ENCODE measurements at regions not wholly inside any gene's neighbourhood (a gene's known extent, or its start where the extent isn't known, plus 50 kb on each side); places are given as distances from the start of the nearest gene placed in this dataset.

DNA sequence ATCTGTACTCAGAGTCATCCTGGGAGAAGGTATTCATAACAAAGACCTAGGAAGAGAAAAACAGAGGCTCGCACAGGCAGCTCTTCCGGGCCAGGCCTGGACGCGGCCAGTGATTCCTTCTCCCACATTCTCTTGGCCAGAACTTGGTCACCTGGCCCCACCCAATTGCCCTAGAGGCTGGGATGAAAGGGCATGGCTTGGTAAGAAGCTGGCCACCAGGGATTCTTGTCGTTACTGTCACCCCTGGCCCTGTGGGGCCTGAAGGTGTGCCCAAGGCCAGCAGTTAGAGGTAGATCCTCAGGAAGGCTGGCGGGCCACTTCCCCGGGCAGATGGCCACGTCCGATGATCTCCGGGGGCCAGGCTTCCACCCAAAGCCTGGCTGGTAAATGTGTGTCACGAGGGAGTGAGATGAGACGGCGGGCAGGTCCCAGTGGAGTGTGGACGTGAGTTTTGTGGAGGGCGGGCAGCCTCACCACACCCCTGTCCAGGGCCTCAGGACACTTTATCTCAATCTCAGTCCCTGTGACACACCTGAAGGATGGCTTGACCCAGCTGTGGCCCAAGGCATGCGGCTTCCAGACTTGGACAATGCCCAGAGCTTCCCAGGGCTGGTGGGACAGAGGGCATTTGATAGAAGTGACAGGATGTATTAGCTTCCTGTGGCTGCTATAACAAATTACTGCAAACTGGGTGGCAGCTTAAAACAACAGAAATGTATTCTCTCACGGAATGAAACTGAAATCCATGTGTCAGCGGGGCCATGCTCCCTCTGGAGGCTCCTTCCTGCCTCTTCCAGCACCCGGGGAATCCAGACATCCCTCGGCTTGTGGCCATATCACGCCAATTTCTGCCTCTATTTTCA is 66.3 kb upstream of the GSE1 start:
- no peaks in the 10 kb centered on the region for H3F3A ChIP-seq (ENCODE audit: insufficient read depth, low read length, poor library complexity, severe bottlenecking)
- H3K27ac ChIP-seq (ENCODE audit: low read length) = no peak overlapping the region
- no peaks in the 10 kb centered on the region for H3K79me2 ChIP-seq (replicated peaks; ENCODE audit: insufficient read depth, low read length)
- no peaks in the 10 kb centered on the region for H3K27me3 ChIP-seq (ENCODE audit: insufficient read depth, low read depth, low read length)
- H3K9me2 ChIP-seq (ENCODE audit: insufficient read depth, low read length) = no peaks in the 10 kb centered on the region
- no peaks in the 10 kb centered on the region for H3K9me3 ChIP-seq (ENCODE audit: low read length)
- no peak overlapping the region for H3K4me3 ChIP-seq (ENCODE audit: low read length)
- H3K36me3 ChIP-seq (ENCODE audit: insufficient read depth, low read length) = no peaks in the 10 kb centered on the region
- TF ChIP-seq EP300 (conservative IDR thresholded peaks at IDR 0.05; ENCODE audit: poor library complexity, severe bottlenecking) (no peak), RAD21 (conservative IDR thresholded peaks at IDR 0.05) (peak; percentile 17), EZH2 (IDR thresholded peaks at IDR 0.05; ENCODE audit: borderline replicate concordance, insufficient read depth, low read length, poor library complexity, severe bottlenecking) (no peak), SMC3 (conservative IDR thresholded peaks at IDR 0.05; ENCODE audit: poor library complexity) (no peak), POLR2AphosphoS5 (IDR thresholded peaks at IDR 0.05) (no peak)
- TF ChIP-seq, protein P1, sequence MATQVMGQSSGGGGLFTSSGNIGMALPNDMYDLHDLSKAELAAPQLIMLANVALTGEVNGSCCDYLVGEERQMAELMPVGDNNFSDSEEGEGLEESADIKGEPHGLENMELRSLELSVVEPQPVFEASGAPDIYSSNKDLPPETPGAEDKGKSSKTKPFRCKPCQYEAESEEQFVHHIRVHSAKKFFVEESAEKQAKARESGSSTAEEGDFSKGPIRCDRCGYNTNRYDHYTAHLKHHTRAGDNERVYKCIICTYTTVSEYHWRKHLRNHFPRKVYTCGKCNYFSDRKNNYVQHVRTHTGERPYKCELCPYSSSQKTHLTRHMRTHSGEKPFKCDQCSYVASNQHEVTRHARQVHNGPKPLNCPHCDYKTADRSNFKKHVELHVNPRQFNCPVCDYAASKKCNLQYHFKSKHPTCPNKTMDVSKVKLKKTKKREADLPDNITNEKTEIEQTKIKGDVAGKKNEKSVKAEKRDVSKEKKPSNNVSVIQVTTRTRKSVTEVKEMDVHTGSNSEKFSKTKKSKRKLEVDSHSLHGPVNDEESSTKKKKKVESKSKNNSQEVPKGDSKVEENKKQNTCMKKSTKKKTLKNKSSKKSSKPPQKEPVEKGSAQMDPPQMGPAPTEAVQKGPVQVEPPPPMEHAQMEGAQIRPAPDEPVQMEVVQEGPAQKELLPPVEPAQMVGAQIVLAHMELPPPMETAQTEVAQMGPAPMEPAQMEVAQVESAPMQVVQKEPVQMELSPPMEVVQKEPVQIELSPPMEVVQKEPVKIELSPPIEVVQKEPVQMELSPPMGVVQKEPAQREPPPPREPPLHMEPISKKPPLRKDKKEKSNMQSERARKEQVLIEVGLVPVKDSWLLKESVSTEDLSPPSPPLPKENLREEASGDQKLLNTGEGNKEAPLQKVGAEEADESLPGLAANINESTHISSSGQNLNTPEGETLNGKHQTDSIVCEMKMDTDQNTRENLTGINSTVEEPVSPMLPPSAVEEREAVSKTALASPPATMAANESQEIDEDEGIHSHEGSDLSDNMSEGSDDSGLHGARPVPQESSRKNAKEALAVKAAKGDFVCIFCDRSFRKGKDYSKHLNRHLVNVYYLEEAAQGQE (IDR thresholded peaks at IDR 0.05; ENCODE audit: borderline replicate concordance) = no peak
- TF ChIP-seq, protein P2, sequence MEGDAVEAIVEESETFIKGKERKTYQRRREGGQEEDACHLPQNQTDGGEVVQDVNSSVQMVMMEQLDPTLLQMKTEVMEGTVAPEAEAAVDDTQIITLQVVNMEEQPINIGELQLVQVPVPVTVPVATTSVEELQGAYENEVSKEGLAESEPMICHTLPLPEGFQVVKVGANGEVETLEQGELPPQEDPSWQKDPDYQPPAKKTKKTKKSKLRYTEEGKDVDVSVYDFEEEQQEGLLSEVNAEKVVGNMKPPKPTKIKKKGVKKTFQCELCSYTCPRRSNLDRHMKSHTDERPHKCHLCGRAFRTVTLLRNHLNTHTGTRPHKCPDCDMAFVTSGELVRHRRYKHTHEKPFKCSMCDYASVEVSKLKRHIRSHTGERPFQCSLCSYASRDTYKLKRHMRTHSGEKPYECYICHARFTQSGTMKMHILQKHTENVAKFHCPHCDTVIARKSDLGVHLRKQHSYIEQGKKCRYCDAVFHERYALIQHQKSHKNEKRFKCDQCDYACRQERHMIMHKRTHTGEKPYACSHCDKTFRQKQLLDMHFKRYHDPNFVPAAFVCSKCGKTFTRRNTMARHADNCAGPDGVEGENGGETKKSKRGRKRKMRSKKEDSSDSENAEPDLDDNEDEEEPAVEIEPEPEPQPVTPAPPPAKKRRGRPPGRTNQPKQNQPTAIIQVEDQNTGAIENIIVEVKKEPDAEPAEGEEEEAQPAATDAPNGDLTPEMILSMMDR (IDR thresholded peaks at IDR 0.05; ENCODE audit: poor library complexity, severe bottlenecking) = peak; percentile 28
- H4K20me1 ChIP-seq (ENCODE audit: insufficient read depth) = no peaks in the 10 kb centered on the region
- no peak overlapping the region for H2AFZ ChIP-seq (ENCODE audit: low read depth, low read length)
- no peak overlapping the region for H3K4me2 ChIP-seq (ENCODE audit: low read length)
- H3K9ac ChIP-seq (ENCODE audit: low read length) = no peak overlapping the region

DNA sequence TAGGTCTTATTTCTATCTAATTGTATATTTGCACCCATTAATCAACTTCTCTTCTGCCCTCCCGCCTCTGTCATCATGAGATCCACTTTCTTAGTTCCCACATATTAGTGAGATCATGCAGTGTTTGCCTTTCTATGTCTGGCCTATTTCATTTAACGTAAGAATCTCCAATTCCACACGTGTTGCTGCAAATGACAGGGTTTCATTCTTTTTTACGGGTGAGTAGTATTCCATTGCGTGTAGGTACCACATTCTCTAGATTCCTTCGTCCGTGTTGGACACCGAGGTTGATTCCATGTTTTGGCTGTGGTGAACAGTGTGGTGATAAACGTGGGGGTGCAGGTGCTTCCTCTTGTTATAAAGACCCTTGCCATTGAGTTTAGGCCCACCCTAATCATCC is 64.7 kb upstream of the GSE1 start:
- no peak overlapping the region for H2AFZ ChIP-seq (ENCODE audit: low read depth, low read length)
- H3K36me3 ChIP-seq (ENCODE audit: insufficient read depth, low read length) = no peaks in the 10 kb centered on the region
- no peak overlapping the region for H3K4me2 ChIP-seq (ENCODE audit: low read length)
- no peak overlapping the region for H3K9ac ChIP-seq (ENCODE audit: low read length)
- H4K20me1 ChIP-seq (ENCODE audit: insufficient read depth) = no peaks in the 10 kb centered on the region
- no peaks in the 10 kb centered on the region for H3F3A ChIP-seq (ENCODE audit: insufficient read depth, low read length, poor library complexity, severe bottlenecking)
- H3K4me3 ChIP-seq (ENCODE audit: low read length) = no peak overlapping the region
- peaks cover 4% of the 10 kb centered on the region for H3K79me2 ChIP-seq (replicated peaks; ENCODE audit: insufficient read depth, low read length)
- no peaks in the 10 kb centered on the region for H3K9me2 ChIP-seq (ENCODE audit: insufficient read depth, low read length)
- no peak overlapping the region for H3K27ac ChIP-seq (ENCODE audit: low read length)
- H3K27me3 ChIP-seq (ENCODE audit: insufficient read depth, low read depth, low read length) = no peaks in the 10 kb centered on the region
- TF ChIP-seq, protein P1 (IDR thresholded peaks at IDR 0.05; ENCODE audit: borderline replicate concordance) = no peak
- TF ChIP-seq EZH2 (IDR thresholded peaks at IDR 0.05; ENCODE audit: borderline replicate concordance, insufficient read depth, low read length, poor library complexity, severe bottlenecking) = no peak
- TF ChIP-seq TAF1 (IDR thresholded peaks at IDR 0.05; ENCODE audit: low read depth) = no peak
- TF ChIP-seq, protein P2 (IDR thresholded peaks at IDR 0.05; ENCODE audit: poor library complexity, severe bottlenecking) = no peak
- TF ChIP-seq RAD21 (conservative IDR thresholded peaks at IDR 0.05) = no peak
- no peak for TF ChIP-seq EP300 (conservative IDR thresholded peaks at IDR 0.05; ENCODE audit: poor library complexity, severe bottlenecking)
- no peak for TF ChIP-seq POLR2AphosphoS5 (IDR thresholded peaks at IDR 0.05)
- TF ChIP-seq MXI1 (conservative IDR thresholded peaks at IDR 0.05; ENCODE audit: poor library complexity, severe bottlenecking) = no peak
- TF ChIP-seq SMC3 (conservative IDR thresholded peaks at IDR 0.05; ENCODE audit: poor library complexity) = no peak
- no peaks in the 10 kb centered on the region for H3K9me3 ChIP-seq (ENCODE audit: low read length)
